B cell (primary cell): ENCODE measurements at regions not wholly inside any gene's neighbourhood (a gene's known extent, or its start where the extent isn't known, plus 50 kb on each side); places are given as distances from the start of the nearest gene placed in this dataset.
"Not testable (repeated sequence)": the region's sequence is repeated elsewhere in the genome, so short reads cannot be mapped to it uniquely, and the experiment has no call there.

Experiments used
- EZH2 ChIP-seq: IDR thresholded peaks from 2 replicates; pipeline ENCODE4 v1.6.1; 2012; ENCODE audit warnings: borderline replicate concordance, low read depth, mild to moderate bottlenecking, moderate library complexity, low read length; ENCODE audit not compliant: insufficient read depth, poor library complexity, severe bottlenecking
- TF ChIP-seq, protein P1 (sequence below): fragments of 200-600 bp; IDR thresholded peaks from one replicate; pipeline ENCODE4 v1.8.0; 2022; ENCODE audit warnings: antibody characterized with exemption, mild to moderate bottlenecking

DNA sequence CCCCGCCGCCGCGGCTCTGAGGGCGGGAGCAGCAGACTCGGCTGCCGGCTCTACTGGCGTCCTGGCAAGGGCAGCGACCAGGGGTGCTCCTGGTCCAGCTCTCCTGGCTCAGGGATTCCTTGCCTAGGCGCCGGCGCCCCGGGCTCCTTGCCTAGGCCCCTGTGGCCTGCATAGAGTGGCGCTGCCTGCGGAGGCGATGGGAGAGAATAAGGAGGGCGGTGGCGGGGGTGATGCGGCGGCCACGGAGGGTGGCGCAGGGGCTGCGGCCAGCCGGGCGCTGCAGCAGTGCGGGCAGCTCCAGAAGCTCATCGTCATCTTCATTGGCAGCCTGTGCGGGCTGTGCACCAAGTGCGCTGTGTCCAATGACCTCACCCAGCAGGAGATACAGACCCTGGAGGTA is 136.6 kb upstream of the TP53TG3D start:
- TF ChIP-seq, protein P1, sequence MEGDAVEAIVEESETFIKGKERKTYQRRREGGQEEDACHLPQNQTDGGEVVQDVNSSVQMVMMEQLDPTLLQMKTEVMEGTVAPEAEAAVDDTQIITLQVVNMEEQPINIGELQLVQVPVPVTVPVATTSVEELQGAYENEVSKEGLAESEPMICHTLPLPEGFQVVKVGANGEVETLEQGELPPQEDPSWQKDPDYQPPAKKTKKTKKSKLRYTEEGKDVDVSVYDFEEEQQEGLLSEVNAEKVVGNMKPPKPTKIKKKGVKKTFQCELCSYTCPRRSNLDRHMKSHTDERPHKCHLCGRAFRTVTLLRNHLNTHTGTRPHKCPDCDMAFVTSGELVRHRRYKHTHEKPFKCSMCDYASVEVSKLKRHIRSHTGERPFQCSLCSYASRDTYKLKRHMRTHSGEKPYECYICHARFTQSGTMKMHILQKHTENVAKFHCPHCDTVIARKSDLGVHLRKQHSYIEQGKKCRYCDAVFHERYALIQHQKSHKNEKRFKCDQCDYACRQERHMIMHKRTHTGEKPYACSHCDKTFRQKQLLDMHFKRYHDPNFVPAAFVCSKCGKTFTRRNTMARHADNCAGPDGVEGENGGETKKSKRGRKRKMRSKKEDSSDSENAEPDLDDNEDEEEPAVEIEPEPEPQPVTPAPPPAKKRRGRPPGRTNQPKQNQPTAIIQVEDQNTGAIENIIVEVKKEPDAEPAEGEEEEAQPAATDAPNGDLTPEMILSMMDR = not testable (repeated sequence)
- TF ChIP-seq EZH2 = not testable (repeated sequence)
